ENCODE measurements at regions not wholly inside any gene's neighbourhood (a gene's known extent, or its start where the extent isn't known, plus 50 kb on each side); places are given as distances from the start of the nearest gene placed in this dataset.

DNA sequence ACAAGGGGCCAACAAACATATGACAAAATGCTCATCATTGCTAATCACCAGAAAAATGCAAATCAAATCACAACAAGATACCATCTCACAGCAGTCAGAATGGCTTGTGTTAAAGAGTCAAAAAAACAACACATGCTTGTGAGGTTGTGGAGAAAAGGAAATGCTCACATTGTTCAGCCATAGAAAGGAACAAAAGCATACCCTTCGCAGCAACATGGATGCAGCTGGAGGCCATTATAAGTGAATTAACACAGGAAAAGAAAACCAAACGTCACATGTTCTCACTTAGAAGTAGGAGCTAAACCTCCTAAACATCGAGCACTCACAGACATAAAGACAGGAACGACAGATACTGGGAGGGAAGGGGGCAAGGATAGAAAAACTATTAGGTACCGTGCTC lies 678.4 kb upstream of the GRM7 start:
- DNase-seq (ENCODE audit: low spot score) = no peak

DNA sequence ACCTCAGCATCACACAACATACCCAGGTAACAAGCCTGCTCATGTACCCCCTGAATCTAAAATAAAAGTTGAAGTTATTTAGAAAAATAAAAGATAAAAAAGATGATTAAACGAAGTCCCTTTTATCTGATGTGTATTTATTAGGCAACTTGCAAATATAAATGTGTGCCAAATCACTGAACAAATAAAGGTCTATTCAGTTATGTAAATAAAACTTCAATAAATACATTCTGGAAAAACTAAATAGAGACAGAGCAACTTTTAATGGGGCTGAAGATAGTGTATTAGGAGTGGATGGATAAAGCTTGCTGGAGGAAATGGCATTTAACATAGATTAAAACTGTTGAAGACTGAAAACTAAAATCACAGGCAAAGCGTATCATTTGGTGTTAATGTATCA lies 678.0 kb upstream of the GRM7 start:
- DNase-seq (ENCODE audit: low spot score) = no peak

DNA sequence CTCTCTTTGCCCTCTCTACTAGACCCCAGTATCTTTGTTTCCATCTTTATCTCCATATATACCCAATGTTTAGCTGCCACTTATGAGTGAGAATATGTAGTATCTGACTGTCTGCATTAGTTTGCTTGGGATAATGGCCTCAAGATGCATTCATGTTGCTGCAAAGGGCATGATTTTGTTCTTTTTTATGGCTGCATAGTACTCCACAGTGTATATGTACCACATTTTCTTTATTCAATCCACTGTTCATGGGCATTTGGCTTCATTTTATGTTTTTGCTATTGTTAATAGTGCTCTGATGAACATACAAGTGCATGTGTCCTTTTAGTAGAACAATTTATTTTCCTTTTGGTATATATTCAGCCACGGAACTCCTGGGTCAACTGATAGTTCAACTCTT lies 671.5 kb upstream of the GRM7 start:
- no peak for DNase-seq (ENCODE audit: low spot score)

DNA sequence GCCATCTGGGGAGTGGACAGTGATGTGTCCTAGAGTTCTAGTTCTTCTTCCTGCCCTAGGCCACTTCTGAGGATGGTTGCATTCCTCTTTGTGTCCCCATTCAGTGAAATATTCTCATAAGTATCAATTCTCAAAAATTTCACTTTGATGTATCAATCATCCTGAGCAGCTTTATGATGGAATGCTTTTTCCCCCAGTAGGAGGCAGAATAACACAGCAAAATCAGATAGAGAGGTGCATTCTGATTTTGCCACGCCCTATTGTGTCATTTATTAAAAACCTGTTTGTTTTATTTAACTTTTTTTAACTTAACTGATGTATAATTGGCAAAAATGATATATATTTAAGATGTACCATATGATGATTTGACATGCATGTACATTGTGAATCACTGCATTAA lies 656.0 kb upstream of the GRM7 start:
- no peak for DNase-seq (ENCODE audit: low spot score)

DNA sequence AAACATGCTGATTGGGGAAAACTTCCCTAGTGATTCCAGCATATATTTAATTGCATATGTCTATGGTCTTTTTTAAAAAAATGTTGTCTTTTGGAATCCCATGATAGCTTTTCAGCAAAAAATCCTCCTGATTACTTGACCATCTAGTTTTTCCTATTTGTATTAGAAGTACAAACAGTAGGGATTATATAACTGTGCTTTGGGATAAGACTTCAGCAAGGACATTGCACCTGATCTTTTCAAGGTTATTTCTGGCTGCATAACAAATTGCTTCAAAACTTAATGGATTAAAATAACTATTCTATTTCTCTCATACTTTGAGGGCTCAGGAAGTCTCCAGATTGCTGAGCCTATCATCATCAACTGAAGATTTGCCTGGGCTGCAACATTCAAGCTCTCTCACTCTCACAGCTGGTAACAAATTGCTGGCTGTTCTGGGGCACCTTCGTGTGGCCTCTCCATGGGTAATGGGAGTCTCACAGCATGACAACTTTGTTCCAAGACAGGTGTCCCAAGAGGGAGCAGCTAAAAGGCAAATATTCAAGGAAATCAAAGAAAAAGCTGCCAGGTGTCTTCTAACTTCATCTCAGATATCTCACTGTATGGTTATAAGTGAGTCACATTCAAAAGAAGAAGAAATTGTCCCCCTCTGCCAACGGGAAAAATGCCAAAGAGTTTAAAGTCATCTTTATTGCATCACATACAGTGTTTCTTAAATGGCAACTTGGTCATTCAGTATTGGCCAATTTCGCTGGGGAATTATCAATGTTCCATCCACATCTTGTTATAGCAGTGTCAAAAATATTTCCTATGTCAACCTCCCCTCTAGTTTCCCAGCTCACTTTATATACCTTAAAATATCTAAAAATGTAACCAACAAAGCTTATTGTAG lies 644.5 kb upstream of the GRM7 start:
- no peak for DNase-seq (ENCODE audit: low spot score)

DNA sequence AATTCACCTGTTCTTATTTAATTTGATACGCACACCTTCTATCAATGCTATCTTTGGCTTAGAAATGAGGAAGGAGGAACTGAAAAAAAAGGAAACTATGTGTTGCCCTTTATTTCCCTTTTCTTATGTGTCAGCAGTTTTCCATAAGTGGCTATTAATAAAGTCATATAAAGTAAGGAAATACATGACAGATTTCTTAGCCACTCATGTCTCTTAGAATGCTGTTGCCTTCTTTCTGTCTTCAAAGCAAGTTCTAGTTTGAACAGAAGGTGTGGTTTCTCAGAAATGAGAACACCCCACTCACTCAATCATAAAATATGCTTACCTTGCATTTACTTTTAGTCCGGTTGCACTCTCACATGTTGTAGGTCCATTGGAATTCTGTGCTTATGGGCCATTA lies 640.5 kb upstream of the GRM7 start:
- DNase-seq (ENCODE audit: low spot score) = no peak

DNA sequence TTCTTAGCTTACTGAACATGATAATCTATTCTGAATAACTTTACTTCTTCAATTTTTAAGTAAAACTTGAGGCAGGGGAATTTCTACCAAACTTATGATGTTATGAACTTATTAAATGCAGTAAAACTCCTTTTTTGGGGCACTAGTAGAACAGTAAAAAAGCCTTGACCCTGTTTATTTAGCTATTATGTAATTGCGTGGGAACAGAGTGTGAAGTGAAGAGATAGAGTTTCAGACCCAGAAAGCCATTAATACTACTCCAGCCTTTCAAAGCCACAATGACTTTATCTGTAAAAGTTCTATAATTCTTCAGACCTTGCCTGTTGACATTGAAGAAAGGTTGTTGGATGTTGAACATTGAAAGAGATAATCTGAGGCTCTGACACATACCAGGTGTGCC lies 638.8 kb upstream of the GRM7 start:
- DNase-seq (ENCODE audit: low spot score) = no peak

DNA sequence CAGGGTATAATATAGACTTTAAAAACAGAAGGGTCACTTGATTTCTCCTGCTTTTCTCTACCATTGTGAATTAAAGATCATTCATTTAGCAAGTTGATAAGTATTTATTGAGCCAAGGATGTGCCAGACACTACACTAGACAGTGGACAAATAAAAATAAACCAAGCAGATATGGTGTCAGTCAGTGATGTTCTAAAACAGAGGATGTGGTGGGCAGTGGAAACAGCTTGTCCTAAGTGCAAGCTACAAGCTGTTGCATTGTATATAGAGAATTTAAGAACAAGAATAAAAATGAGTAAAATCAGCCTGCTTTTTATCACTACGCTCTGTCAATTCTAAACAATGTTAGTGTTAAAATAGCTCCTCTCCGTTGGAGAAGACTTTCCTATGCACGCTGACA lies 637.3 kb upstream of the GRM7 start:
- no peak for DNase-seq (ENCODE audit: low spot score)

DNA sequence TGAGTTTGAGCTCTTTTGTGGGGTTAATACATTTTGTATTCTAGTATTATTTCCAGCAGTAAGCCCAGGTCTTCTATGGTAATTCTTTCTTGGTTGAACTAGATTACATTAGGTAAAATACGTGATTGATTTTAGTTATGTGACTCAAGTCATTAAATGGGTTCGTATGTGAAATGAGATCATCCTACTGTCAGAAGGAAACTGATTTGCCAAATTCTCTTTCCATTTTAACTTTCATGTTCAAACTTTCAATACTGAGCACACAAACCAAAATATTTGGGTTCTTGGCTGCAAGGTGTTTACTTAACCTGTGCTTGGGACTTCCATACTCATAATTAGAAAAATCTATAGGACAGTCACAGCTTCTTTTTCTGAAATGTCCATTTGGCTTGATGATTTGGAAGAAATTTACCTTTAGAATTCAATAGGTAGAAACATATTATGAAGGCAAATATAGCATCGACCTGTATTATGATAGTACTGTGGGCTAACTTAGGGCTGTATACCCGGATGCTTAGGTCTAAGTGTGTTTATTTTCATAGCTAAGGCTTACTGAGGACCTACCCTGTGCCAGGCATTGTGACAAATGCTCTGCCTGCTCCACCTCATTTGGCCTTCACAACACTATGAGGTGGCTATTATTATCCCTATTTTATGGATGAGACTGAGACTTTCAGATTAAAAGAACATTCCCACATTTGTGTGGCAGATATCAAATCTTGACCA lies 631.8 kb upstream of the GRM7 start:
- DNase-seq (ENCODE audit: low spot score) = no peak

DNA sequence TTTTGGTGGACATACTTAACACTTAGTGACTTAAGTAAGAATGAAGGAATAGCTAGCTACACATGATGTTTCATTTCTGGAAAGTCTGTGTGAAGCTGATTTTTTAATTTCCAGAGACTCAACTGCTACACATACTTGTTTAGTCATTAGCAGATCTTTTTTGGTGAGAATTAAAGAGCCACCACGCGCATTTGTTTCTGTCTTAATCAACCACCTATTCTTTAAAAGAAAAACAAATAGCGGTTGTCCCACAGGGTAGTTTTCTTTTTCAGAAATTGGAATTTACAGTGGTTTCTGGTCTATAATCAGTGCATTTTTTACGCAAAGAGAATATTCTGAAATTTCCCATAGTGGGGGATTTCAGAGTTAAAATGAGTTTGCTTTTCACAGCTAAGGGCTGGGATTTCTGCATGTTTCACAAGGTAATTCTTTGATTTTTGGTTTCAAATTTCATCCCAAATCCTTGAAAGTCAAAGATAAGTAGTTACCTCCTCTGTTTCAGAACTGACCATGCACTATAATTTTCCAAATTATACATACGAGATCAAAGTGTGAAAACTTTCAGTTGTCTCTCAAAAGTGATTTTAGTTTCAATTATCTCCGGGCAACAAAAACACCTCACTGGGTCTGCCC lies 631.0 kb upstream of the GRM7 start:
- no peak for DNase-seq (ENCODE audit: low spot score)

DNA sequence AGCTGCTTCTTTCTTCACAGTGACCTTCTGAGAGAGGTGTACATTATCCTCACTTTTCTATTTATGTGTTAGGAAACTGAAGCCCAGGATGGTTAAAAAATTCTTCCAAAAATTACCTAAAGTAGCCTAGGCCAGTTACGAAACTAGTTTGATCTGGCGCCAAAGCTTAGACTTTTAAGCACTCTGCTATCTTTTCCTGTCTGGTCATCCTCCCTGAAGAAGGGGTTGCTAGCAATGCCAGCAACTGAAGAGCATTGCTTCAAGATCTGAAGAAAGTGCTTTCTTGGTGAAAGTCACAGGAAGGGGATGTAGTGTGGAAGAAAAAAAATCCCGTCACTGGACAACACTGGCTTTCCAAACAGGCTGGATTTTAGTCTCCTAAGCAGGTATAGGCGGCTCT lies 618.8 kb upstream of the GRM7 start:
- DNase-seq (ENCODE audit: low spot score) = no peak

DNA sequence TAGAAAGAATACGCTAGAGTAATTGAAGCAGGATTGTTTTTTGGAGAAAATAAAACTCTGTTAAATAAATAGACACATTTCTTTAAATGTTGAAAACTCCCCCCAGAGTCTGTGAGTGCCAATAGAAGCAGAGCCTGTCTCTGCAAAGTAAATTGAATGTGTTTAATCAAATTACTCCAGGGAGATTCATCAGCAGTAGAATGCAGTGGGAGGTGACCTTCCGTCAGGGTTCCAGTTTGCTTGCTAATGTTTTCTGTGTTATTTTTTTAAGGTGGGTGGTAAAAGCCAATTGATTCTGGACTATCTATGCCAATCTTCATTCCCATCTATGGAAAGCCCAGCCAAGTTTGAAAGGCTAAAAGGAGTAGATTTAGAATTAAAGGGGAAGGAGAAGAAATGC lies 612.4 kb upstream of the GRM7 start:
- DNase-seq (ENCODE audit: low spot score) = no peak

DNA sequence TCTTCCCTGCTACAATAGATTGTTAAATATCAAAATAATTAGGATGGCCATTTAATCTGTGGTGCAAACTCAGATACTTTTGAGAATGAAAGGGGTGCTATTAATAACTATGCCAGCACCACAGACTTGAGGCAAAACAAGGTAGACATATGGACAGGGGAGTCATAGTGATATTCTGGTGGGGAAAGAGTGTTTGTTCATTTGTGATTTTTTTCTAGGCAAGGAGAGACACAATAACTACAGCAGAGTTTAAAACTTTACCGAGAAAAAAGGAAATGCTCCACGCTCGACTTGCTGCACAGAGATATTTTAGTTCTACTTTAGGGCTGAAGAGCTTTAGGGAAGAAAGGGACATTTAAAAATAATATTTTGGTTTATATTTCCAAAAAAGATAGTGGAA lies 611.2 kb upstream of the GRM7 start:
- no peak for DNase-seq (ENCODE audit: low spot score)

DNA sequence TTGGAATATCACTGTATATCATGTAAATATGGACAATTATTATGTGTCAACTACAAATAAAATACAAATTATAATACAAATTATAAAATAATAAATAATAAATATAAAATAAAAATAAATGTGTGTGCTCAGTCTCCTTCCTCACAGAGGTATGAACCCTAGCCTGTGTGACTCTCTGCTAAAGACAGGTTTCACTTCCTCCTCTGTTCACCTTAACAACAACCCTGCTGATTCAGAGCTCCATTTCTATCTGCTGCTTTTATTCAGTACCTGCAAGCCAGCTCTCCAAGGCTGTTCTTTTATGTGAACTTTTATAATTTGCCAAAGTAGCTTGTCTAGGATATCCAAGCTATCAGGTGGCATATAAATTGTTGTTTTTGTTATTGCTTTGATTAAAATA lies 610.7 kb upstream of the GRM7 start:
- no peak for DNase-seq (ENCODE audit: low spot score)

DNA sequence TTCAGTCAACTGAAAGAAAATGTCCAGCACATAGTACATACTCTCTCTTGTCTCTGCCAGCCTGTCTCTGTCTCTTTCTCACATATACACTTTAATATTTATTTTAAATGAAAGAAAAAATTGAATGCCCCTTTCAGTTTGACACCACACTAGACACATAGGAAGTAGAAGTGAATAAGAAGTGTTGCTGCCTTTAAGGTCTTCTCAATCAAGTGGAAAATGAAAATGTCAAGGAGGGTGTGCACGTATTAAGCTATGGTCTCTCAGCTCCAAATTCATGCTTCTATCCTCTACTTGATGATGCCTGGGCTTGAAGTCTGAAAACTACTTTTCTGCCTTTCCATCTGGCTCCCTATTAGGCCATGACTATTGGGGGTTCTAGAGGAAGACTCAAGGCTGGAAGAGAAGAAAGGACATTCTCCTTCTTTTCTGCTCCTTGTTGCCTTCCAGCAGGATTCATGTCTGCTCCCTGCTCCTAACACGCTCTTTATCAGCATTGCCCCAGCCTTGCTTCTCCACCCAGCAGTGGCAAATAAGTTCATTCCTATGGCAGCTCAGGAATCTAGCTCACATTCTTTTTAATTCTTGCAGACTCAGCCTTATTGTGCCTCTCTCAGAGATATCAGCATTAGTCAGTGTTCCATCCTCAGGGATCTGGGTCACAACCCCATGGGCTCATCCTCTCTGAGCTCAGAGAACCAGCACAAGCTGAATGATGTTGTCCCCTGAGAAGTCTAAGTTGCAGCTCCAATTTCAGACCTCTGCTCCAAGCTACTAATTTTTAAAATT lies 609.1 kb upstream of the GRM7 start:
- no peak for DNase-seq (ENCODE audit: low spot score)

DNA sequence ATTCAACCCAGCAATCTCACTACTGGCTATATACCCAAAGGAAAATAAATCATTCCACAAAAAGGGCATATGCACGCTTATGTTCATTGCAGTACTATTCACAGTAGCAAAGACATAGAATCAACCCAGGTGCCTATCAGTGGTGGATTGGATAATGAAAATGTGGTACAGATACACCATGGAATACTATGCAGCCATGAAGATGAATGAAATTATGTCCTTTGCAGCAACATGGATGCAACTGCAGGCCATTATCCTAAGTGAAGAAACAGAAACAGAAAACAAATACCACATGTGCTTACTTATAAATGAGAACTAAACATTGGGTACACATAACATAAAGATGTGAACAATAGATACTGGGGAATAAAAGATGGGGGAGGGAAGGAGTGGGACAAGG lies 606.4 kb upstream of the GRM7 start:
- no peak for DNase-seq (ENCODE audit: low spot score)

DNA sequence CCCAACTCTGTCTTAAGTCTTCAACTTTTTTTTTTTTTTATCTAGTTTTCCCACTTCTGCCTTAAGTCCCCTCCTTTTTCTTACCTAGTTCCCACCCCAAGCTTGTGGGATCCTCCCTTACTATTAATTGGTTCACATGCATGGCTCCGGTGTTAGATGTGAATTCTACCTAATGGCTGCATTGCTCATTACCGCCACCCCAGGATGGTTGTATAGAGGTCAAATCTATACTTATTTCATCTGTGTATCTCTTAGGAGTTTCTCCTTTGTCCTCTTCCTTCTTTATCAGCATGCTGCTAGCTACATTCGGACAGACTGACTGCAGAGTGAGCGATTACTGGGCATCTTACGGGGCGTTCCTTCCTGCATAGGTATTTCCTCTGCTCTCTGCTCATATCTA lies 605.7 kb upstream of the GRM7 start:
- no peak for DNase-seq (ENCODE audit: low spot score)

DNA sequence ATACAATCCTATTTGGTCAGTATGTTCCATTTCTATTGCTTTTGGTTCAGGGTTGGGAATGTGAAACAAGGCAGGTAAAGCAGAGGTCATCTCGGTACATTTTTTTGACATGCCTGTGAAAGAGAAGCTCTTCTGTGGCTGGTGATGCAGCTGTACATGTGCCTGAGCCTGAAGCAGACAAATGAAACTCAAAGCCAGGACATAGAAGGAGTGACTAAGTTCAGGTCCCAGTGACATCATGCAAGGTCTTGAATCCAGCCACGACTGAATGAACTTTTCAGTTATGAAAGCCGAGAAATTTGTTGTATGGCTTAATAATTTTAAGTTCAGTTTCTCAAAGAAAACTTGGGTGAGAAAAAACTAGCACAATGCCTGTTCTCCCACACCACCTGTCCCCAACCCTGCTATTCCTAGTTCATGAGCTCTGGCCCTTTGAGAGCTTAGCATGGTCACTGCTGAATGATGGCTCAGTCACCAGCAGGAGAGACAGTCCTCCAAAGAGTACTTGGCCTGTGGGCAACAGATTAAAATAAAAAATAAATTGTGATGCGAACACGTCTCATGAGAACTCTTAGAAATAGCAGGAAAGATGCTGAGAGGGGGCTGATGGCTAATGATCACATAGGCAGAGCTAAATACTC lies 600.2 kb upstream of the GRM7 start:
- DNase-seq (ENCODE audit: low spot score) = no peak

DNA sequence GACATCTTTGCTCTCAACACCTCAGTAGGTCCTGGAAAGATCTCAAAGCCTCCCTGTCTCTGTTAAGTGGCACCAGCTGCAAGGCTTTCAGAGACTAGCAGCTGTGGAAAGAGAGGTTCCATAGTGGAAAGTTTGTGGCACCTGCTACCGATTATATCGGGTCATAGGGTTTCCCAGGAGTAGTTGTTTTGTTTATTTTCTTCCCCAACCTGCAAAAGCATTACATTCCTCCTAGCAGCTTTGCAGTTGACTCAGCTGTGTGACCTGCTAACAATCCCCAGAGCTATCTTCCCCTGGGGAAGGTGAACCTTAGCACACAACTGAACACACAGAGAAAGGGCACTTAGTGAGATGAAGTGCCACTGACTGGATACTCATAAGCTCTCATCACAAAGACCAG lies 598.9 kb upstream of the GRM7 start:
- DNase-seq (ENCODE audit: low spot score) = no peak

DNA sequence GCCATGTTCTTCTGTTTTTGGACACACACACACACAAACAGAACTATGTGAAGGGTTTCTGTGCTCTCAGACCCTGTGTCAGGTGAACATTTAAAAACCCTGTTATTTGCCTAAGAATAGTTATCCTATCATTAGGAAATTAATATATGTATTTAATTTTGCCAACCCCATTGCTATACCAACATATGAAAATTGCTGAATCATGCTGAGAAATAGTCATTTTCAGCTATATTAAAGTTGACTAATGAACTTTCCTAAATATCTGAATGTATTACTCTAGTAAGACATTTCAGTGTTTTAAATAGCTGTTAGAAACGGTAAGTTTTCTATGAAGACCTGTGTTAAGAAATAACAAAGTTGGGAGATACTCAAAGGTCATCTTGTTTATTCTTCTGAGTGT lies 596.9 kb upstream of the GRM7 start:
- DNase-seq (ENCODE audit: low spot score) = no peak

DNA sequence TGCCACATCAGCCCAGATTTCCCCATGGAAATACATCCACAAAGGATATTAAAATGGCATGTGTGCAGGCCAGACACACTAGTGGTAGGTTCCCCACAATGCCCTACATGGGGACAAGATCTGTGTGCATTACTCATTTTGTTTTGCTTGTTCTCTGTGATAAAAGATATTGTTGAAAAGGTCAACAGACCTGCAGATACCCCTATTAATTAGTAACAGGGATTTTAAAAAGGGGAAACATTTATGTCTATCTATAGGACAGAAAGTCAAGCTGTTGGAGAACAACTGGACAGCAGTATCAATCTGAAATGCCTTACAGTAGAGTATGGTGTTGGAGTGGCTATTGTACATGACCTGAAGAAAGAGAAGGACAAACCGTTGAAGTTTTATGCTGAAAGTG lies 596.0 kb upstream of the GRM7 start:
- DNase-seq (ENCODE audit: low spot score) = no peak

DNA sequence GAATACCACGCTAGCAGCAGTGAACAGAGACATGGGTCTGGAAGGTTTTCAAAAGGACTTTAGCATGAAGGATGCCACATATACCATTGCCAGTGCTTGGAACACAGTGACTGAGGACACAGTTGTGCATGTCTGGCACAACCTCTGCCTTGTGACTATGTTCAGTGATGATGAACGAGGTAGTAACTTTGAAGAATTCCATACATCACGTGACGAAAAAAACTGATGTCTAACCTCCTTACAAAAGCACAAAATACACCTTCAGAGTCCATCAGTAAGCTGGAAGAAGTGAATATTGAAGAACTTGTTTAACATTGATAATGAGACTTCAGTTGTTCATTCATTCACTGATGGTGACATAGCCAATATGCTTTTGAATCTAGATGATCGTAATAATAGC lies 594.8 kb upstream of the GRM7 start:
- DNase-seq (ENCODE audit: low spot score) = no peak
